Right hindlimb (tissue), 1 donor: ENCODE measurements at regions not wholly inside any gene's neighbourhood (a gene's known extent, or its start where the extent isn't known, plus 50 kb on each side); places are given as distances from the start of the nearest gene placed in this dataset.
"Not testable (repeated sequence)": the region's sequence is repeated elsewhere in the genome, so short reads cannot be mapped to it uniquely, and the experiment has no call there.

ENCODE experiments used
- DNase-seq: peaks from one replicate; pipeline ENCODE4 v3.0.0-alpha.2; 2018

- DNase-seq: no peak
Observed at GRCh38 chr2:65589667-65590066, 157.3 kb upstream of the SPRED2 start.

- no peak for DNase-seq
Observed at GRCh38 chr2:65587779-65588178, 155.4 kb upstream of the SPRED2 start.

- DNase-seq: no peak
Observed at GRCh38 chr2:65586516-65586915, 154.1 kb upstream of the SPRED2 start.

DNA sequence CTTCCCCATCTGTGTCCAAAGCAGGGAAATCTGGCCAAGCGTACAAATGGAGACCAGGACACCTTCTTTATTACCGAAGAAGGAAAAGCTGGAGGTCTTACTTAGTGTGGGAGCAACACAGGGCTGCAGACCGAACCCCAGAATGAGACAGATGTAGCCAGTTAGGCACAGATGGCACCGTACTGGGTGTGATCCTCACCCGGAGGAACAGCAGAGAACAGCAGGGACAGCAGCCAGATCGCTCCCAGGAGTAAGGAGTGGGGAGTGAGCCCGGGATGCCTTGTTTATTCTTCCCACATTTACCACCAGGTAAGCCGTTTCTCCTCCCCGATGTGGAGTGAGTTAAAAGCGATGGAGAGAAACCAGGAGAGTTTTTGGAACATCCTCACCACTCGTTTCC is 150.7 kb upstream of the SPRED2 start:
- DNase-seq: no peak

DNA sequence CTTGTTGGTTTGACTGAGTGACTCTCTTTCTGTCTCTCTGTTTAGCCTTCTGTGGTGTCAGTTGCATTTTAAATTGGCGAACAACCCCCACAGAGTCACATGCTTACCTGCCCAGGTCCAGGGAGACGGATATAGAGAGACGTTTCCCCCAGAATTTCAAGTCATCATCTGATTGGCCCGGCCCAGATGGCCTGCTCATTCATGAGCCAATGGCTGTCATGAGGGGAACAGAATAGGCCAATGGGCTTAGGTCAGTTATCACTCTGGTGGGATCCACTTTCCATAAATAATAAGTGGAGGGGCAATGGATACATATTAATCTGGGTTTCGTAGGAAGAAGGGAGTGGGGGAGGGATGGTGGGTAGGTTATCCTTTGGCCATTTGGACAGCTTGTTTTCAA is 150.0 kb upstream of the SPRED2 start:
- no peak for DNase-seq

DNA sequence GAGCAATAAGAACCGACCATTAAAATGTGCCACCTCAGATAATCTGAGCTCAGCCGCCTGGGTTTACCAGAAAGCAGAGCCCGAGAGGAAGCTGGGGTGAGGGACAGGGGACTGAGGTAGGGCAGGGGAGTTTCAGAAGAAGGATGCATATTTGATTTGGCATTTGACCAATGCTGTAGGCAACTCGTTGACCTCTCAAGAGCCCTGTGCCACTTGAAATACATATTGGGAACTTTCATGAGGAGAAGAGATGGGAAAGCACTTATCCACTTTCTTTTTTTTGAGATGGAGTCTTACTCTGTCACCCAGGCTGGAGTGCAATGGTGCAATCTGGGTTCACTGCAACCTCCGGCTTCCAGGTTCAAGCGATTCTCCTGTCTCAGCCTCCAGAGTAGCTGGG is 148.4 kb upstream of the SPRED2 start:
- DNase-seq: no peak

DNA sequence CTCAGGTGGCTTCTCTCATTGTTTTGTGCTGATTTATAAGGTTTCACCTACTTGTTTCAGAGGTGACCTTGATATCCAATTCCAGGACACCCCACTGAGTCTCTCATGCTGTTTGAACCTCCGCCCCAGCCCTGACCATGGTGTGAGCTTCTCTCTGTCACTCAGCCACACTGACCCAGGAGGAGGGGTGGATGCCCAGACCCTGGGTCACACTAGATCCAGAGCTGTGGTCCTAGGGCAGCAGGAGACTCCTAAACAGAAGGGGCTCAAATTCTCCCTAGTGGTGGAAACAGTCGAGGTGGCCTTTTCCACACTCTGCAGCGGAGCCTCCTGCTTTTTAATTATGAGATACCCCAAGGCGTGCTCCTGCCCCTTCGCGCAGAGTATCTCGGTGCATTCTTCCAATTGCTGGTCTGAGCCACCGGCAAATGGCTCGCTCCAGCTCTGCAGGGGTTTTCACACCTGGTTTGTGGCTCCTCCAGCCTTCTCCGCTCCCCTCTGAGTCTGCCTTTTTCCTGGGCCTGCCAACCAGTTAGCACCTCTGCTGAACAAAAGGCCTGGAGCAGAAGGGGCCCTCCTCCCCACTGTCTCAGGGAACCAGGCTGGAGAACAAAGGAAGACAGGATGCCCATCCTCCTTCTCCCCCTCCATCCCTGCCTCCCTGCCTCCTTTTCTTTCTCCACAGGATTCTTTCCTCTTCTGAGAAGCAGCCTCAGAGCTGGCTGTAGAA is 147.3 kb upstream of the SPRED2 start:
- DNase-seq: no peak

DNA sequence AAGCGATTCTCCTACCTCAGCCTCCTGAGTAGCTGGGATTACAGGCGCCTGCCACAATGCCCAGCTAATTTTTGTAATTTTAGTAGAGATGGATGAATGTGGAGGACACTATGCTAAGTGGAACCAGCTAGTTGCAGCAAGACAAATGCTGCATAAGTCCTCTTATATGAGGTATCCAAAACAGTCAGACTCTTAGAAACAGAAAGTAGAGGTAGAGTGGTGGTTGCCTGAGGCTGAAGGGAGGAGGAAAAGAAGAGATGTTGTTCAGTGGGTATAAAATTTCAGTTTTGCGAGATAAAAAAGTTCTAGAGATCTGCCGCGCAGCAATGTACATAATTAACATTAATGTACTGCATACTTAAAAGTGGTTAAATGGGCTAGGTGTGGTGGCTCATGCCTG is 145.3 kb upstream of the SPRED2 start:
- no peak for DNase-seq

DNA sequence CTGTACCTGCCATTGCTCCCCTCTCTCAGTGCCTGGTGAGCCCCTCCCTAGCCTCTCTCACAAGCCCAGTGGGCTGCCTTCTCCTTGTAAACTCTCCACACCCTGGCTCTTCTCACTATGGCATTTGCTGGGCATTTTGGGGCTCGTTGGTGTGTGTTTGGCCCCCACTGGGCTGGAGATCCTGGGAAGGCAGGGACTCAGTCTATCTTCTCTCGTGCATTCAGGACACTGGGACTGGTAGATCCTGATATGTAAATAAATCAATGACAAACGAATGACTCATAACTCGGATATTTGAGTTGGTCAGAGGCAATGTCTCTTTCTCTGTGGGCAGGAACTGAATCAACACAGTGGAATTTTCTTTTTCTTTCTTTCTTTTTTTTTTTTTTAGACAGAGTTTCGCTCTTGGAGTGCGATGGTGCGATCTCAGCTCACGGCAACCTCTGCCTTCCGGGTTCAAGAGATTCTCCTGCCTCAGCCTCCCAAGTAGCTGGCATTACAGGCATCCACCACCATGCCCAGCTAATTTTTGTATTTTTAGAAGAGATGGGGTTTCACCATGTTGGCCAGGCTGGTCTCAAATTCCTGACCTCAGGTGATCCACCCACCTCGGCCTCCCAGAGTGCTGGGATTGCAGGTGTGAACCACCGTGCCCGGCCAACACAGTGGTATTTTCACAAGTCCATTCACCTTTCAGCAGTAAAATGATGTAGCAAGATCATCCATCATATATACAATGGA is 144.6 kb upstream of the SPRED2 start:
- no peak for DNase-seq

- no peak for DNase-seq
Observed at GRCh38 chr2:65576278-65576677, 143.9 kb upstream of the SPRED2 start.

GRCh38 chr2:65574993-65575392 is 142.6 kb upstream of the SPRED2 start:
- no peak for DNase-seq

DNA sequence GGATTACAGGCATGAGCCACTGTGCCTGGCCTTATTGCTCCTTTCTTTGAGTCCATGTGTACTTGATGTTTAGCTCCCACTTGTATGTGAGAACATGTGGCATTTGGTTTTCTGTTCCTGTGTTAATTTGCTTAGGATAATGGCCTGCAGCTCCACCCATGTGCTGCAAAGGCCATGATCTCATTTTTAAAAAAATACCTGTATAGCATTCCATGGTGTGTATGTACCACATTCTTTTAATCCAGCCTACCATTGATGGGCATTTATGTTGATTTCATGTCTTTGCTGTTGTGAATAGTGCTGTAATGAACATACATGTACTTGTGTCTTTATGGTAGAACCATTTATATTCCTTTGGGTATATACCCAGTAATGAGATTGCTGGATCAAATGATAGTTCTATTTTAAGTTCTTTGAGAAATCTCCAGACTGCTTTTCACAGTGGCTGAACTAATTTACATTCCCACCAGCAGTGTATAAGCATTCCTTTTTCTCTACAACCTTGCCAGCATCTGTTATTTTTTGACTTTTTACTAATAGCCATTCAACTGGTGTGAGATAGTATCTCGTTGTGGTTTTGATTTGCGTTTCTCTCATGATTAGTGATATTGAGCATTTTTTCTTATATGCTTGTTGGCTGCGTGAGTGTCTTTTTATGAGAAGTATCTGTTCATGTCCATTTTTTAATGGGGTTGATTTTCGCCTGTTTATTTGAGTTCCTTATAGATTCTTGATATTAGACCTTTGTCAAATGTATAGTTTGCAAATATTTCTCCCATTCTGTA is 136.4 kb upstream of the SPRED2 start:
- DNase-seq: not testable (repeated sequence)

DNA sequence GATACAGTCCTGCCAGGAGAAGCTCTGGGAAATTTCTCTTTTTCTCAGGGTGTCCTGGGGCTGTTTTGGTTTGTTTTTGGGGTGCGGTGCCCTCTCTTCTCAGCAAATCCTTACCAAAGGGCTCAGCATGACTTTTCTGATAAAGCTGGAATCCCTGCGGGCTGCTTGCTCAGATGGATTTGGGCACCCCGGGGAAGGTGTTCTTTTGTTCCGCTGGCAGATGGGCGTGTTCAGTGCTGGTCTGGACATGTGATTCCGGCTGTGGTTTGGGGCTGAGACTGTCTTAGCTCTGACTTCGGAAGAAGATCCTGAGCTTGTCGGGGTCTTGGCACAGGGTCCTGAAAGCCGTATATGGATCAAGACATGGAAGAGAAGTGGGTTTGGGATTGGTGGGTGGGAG is 134.2 kb upstream of the SPRED2 start:
- no peak for DNase-seq

DNA sequence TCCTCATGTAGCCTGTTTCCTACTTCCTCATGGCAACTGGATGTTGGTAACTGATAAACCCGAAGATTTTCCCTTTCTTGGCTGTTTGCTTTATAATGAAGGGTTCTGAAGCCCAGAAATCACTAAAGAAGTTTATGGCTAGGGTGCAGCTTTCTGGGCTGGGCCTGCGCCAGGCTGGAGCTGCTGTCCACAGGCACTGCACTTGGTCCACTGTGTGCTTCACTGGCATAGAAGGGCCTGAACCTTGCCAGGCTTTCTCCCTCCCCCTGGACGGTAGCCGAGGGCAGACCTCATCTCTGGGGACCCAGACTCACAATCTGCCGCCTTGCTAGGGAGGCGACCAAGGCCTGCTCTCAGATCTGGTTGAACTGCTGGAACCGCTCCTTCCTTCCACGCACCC is 133.3 kb upstream of the SPRED2 start:
- DNase-seq: no peak

GRCh38 chr2:65564299-65564698 is 131.9 kb upstream of the SPRED2 start:
- no peak for DNase-seq

- DNase-seq: no peak
Observed at GRCh38 chr2:65562890-65563289, 130.5 kb upstream of the SPRED2 start.

GRCh38 chr2:65558743-65559142 is 126.3 kb upstream of the SPRED2 start:
- no peak for DNase-seq

DNA sequence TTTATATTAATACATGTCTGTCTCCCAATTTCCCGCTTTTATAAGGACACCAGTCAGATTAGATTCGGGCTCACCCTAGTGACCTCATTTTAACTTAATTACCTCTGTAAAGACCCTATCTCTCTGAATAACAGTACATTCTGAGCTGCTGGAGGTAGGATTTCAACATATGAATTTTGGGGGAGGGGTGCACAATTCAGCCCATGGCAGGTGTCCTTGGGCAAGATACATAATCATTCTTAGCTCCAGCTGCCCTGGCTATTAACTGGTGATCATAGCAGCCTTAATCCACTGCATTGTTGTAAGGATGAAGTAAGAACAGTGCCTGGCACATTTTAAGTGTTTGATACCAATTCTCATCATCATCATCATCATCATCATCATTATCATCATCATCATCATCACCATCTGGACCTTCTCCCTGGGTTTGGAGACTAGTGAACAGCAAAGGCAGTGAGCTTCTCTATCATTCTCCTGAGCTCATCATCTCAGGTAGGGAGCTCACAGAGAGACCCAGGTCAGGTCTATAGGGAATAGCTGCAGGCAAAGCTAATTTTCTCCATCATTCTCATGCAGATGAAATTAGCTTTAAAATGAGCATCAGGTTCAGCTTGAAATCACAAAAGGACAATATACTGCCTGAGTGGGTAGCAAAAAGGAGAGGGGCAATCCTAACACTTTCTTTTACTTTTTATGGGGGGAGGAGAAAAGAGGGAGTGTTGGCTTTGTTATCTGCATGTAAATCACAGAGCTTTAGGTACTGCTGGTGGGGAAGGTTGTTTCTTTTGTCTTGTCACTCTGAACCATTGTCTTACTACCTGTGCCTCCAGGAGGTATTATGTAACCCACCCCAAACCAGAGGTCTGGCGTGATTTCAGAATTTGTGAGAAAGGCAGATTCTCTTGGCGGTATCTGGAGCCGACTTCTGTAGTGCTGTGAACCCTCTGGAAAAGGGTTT is 125.5 kb upstream of the SPRED2 start:
- DNase-seq: no peak

DNA sequence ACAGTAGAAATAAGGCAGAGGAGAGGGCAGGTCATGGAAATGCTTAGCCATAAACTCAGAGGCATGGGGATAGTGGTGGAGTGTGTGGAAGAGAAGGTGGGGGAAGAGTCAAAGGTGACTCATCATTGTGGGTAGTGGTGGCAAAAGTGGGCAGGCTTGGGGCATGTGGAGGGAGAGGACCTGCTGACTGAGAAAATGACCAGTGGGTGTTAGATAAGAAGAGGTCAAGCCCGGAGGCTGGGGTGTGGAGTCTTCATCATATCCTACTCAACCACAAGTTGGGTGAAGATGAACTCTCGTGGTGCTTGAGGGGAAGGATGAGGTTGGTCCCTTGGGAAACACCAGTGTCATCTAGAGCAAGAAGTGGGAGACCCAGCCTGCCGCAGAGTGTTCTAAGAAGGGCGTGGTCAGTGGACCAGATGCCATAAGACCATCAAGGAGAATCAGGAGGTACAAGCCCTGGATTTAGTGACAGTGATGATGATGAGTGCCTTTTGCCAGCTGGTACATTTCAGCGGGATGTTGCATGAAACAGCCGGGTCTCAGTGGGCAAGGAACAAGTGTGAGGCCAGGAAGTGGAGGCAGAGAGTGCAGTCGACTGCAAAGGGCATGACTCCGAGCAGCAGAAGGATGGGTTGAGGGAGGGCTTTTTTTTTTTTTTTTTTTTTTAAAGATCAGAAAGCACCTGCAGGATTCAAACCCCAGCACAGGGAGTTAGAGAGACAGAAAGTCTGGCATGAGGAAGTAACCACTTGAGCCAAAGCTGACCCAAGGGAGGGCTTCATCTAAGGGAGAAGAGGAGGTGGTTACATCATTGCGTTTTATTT is 122.6 kb upstream of the SPRED2 start:
- DNase-seq: no peak

GRCh38 chr2:65553504-65554074 is 121.2 kb upstream of the SPRED2 start:
- no peak for DNase-seq

- no peak for DNase-seq
Observed at GRCh38 chr2:65551528-65551927, 119.1 kb upstream of the SPRED2 start.
